Activated CD4-positive, CD25-positive, alpha-beta regulatory T cell (primary cell): ENCODE measurements at regions not wholly inside any gene's neighbourhood (a gene's known extent, or its start where the extent isn't known, plus 50 kb on each side); places are given as distances from the start of the nearest gene placed in this dataset.

Experiments used
- DNase-seq, 4 experiments: peaks; one replicate each; lab custom pipeline; 2025; lab: John Stamatoyannopoulos, UW

DNA sequence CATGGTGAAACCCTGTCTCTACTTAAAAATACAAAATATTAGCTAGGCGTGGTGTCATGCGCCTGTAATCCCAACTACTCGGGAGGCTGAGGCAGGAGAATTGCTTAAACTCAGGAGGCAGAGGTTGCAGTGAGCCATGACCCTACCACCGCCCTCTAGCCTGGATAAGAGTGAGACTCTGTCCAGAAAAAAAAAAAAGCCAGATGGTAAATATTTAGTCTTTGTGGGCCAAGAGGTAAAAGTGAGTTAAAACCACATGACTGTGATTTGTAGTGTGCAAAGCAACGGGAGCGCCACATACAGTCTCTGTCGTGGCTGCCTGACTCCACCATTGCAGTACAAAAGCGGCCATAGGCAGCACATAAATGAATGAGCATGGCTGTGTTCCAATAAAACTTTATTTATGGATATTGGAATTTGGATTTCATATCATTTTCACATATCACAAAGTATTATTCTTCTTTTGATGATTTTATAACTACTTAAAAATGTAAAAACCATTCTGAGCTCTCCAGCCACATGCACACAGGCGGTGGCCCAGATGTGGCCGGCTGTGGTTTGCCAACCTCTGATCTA lies 51.8 kb upstream of the CASZ1 start:
- no peak for DNase-seq

DNA sequence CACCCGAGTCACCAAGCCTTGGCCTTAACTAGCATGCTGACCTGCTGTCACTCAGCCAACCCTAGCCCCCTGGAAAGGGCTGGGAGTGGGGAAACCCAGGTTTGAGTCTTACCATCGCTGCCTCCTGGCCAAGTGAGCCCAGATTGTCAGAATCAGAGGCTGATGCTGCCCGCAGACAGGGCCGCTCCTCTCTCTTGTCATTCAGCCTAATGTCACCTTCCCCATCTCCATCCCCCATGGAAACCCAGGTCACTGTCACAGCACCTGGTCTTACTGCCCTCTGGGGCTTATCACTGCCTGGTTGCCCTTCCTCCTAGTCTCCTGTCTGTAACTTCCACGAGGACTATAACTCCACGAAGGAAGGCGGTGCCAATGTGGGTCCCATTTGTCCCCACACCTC lies 53.6 kb upstream of the CASZ1 start:
- no peak for DNase-seq

- no peak for DNase-seq
These were observed 54.9 kb upstream of the CASZ1 start for GRCh38 chr1:10851024-10852013.

DNA sequence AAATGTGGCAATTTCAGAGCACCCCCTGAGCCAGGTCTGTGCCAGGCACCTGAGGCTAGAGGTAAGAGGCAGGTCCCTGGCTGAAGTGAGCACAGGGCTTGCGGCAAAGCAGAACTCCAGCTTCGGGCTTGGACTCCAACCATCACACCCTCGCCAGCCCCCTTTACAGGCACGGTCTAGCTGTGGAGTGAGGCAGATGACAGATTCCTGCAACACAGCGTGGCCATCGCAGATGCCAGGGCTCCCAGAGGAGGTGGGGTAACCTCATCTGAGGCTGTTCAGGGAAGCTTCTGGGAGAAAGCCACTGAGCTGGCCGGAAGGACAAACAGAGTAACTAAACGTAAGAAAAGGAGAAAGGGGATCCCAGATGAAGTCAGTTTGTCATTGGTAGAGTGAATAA lies 55.6 kb upstream of the CASZ1 start:
- DNase-seq, result no peak

DNA sequence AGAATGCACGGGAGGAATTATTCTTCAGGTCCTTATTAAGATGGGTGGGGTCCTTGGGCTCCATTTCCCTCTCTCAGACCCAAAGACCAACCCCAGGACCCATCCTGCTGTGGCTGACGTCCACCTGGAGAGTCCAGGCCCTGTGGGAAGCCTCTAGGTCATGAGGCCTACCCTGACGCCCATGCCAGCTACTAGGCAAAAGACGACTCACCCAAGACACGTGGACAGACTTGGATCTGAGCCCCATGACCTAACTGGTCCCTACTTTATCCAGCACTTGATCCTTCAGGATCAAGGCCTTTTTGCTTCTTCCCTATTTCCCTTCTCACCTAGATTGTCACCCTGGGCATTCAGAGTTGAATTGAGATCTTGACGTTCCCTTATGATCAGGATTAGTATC lies 56.0 kb upstream of the CASZ1 start:
- no peak for DNase-seq

DNA sequence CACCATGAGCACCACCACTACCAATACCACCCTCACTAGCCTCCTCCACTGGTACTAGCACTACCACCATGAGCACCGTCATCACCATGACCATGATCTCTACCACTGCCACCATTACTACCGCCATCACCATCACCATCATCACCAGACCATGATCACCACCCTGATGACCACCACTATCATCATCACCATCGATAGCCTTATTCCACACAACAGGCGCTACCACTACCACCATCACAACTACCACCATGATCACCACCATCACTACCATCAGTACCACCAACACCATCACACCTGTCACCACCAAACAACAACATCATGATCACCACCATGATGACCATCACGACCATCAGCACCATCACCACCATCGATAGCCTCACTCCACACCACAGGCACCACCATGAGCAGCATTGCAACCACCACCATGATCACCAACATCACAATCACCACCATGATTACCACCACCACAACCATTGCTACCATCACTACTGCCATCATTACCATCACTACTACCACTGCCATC lies 56.6 kb upstream of the CASZ1 start:
- DNase-seq, result no peak

DNA sequence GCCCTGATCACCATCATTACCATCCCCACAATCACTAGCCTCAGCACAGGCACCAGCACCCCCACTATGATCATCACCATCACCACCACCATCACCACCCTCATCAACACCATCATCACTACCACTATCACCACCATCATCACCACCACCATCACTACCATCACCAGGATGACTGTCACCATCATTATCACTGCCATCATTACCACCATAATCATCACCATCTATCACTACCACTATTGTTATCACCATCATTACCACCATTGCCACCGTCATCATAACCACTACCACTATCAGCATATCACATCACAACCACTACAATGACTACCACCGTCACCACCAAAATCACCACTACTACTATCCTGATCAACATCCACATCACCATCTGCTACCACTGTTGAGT lies 57.3 kb upstream of the CASZ1 start:
- no peak for DNase-seq

GRCh38 chr1:10854856-10855459 lies 58.5 kb upstream of the CASZ1 start:
- no peak for DNase-seq

DNA sequence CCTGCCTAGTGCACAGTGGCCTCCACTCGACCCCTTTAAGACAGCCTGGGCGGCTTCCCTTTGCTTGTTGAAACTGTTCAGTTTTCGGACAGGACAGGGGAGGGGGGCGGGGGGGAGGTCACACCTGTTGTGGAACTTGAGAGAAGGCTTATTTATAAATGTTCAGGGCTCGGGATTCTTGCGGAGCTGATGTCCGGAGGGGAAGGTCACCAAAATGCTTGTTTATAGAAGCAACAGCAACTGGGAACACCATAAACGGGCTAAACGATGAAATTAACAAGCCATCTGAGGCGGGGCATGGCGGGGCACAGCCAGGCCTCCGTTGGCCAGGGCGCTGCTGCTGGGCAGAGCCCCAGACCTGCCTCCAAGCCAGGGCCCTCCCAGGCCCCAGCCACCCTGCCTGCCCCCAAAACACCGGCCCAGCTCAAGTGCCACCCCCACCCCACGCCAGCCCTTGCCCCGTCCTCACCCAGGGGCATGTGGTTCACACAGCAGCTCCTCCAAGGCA lies 59.8 kb upstream of the CASZ1 start:
- no peak for DNase-seq

DNA sequence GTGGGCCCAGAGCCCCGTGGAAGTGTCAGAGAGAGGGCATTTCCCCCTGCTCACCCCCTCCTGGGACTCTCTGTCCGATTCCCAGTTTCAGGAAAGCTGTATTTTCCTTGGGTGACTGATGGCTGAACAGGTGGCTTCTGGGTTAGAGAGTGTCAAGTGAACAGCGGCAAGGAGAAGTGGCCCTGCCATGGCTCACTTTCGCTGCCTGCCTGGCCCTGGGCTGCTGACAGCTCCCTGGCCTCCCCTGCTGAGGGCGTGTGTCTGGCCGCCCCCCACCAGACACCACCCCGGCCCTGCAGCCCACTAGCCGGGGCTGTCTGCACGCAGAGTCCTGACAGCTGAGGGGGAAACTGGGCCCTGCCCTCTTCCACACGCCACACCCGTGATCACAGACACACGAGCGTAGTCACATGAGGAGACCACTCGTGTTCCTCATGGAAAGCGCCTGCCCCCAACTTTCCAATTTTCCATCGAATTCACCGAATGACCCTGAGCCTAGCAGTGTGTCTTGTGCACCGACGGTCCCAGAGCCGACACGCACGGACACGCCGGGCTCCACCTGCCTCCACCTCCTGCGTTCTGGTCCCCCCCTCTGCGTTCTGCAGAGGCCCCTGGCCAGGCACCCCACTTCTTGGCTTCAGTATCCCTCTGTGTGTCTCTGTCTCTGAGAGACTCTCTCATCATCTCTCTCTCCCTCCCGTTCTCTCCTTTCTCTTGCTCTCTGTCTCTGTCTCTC lies 60.6 kb upstream of the CASZ1 start:
- DNase-seq, result no peak

- DNase-seq, result no peak
These were observed 61.2 kb upstream of the CASZ1 start for GRCh38 chr1:10857687-10858086.

DNA sequence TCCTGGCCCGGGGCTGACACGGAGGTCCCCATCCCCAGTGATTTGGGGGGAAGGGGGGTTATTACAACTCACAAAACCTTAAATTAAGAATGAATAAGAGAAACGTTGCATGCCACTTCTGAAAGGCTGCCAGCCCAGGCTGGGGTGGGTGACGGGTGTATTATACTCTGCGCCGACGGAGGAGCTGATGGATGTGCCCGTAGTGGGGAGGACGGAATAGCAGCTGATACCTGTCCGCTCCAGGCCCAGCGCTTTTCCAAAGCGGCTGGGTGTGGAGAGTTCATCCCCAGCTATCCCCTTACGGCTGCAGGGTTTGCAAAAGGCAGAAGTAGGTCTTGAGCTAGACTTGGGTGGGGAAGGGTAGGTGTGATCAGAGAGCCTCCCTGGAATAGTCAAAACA lies 63.8 kb upstream of the CASZ1 start:
- DNase-seq, result no peak

DNA sequence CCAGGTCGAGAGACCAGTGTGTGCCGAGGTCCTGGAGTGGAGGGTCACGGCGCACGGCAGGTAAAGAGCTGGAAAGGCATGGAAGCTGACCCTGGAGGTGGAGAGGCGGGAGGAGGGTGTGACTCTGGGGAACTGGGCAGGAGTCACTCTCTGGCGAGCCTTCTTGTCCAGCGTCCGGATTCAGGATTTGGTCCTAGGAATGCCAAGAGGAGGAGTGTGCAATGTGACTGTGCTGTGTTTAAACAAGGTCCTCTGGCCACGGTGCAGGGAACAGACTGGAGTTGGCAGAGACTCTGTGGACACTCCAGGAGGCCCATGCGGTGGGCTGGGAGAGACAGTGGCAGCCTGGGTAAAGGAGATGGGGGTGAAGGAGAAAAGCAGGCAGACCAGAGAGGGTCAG lies 64.2 kb upstream of the CASZ1 start:
- no peak for DNase-seq

- DNase-seq, result no peak
These were observed 65.4 kb upstream of the CASZ1 start for GRCh38 chr1:10861822-10862221.

DNA sequence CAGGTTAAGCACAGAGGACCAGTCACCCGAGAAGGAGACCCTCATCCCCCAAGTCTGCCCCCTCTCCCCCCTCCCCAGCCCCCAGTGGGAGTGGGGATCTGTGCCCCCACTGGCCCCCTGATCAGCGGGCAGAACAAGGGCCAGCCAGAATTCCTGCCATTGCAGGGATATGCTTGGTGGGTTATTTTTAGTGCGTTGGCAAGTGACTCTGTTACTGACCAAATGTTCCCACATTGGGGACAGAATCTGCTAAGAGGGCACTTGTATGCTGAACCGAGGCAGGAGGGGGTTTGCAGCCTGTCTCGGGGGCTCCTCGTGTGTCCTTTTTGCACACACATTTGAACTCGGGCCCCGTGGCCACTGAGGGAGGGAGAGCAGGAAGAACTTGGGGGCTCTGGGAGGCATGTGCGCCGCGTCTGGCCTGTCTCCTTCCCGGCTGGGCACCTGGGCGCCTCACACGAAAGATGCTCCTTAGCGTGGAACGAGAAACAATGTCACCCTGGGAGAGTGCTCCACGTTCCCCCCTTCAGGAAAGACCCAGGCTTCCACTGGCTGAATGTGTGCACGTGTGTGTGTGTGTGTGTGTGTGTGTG lies 66.4 kb upstream of the CASZ1 start:
- no peak for DNase-seq

- DNase-seq, result no peak
These were observed 67.4 kb upstream of the CASZ1 start for GRCh38 chr1:10863886-10864285.

DNA sequence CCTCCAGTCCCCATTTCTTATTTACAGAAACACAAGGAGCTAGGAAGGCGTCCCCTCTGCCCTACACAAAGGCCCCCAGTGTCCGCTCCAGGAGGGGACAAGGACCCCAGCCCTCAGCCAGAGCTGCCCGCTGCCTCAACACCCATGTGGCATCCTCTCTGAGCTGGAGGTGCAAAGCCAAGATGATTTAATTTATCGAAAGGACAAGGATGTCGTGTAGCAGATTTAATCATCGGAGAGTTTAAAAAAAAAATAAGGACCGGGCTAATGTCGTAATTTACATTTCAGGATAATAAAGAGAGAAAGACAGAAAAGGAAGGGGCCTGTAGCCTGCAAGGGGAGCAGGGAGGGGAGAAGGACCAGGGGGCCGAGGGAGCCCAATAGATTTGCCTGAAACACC lies 68.3 kb upstream of the CASZ1 start:
- no peak for DNase-seq

DNA sequence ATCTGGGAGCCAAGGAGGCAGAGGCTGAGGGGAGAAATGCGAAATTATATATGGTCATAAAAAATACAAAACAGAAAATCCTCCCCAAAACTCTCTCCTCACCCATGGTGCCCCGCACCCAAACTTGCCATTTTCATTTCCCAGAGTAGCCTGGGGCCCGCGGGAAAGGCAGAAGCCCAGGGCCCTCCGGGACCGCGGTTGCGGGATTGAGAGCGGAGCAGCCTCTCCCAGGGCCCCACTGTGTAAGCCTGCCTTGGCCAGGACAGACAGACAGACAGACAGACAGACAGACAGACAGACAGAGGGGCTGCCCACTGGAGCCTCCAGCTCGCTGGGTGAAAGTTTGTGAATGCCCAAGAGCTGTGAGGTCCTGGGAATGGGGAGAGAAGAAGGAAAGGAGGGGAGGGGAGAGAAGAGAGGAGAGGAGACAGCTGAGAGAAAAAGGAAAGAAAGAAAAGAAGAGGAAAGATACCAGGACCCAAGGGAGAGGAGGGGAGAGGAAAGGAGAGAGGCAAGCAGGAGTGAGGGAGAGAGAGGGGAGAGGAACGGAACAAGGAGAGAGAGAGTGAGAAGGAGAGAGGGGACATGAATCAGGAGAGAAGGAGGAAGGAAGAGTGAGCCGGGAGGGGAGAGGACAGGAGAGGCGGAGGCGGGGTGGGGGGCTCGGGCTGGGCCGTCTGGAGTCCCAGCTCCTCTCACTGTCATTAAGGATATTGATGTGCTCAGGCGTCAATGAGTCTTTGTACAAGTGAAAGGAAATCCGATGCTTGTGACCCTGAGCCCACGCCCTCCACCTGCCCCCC lies 69.3 kb upstream of the CASZ1 start:
- DNase-seq, result no peak

GRCh38 chr1:10866321-10867093 lies 70.1 kb upstream of the CASZ1 start:
- no peak for DNase-seq

DNA sequence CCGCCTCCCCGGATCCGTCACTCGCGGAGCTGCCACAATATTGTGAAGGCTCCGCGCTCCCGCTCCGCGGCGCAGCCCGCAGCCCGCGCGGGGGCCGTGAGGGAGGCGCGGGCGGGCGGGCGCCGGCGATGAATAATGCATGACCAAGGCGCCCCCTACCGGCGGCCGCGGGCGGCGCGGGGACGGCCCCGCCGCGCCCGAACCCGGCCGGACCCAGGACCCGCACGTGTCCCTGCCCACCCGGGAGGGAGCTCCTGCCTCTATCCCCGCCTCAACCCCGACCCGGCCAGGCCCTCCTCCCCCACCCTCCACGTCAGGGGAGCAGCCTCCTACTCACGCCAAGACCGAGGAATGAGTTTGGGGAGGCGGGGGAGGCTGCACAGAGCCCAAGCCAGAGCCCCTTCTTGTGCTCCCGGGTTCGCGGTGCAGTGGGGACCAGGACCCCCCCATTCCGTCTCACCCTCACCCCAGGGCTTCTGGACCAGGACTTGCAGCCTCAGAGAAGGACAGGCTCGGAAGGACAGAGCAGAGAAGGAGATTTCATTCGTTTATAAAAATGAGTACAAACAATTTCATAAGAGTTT lies 70.8 kb upstream of the CASZ1 start:
- peak in 3 of 4 experiments; percentile 22 to 35 (median 28) for DNase-seq
